GM06990 (cell line): ENCODE measurements at regions not wholly inside any gene's neighbourhood (a gene's known extent, or its start where the extent isn't known, plus 50 kb on each side); places are given as distances from the start of the nearest gene placed in this dataset.

Experiments used
- DNase-seq: peaks from one replicate; pipeline ENCODE4 v3.0.0-alpha.2; 2011; ENCODE audit not compliant: insufficient read length; ENCODE audit errors: extremely low read depth
- H3K27me3 ChIP-seq: replicated peaks from 2 replicates; pipeline ENCODE4 v1.6.0; 2011; ENCODE audit warnings: low read length; ENCODE audit not compliant: control insufficient read depth, insufficient read depth
- H3K36me3 ChIP-seq: 2 replicates; pipeline ENCODE4 v1.5.1; 2011; ENCODE audit warnings: low read length; ENCODE audit not compliant: control insufficient read depth, insufficient read depth
- H3K4me3 ChIP-seq: replicated peaks from 2 replicates; pipeline ENCODE4 v1.5.1; 2011; ENCODE audit warnings: low read depth, mild to moderate bottlenecking, control low read depth, low read length
- CTCF ChIP-seq: IDR thresholded peaks from 2 replicates; pipeline ENCODE4 v1.5.1; 2011; ENCODE audit warnings: low read length, control low read depth, mild to moderate bottlenecking, inconsistent platforms; ENCODE audit not compliant: insufficient read depth, poor library complexity, severe bottlenecking

- DNase-seq: no peak
- no peaks in the 10 kb centered on the region; the same call in 1 of the 2 replicates for H3K27me3 ChIP-seq
- no peaks in the 10 kb centered on the region for H3K36me3 ChIP-seq
- no peak for TF ChIP-seq CTCF
- no peak overlapping the region for H3K4me3 ChIP-seq
Observed at GRCh38 chr1:60963167-60963940, 119.0 kb upstream of the NFIA start.

- no peak for DNase-seq
- no peaks in the 10 kb centered on the region for H3K36me3 ChIP-seq
- H3K4me3 ChIP-seq: no peak overlapping the region
- no peak for TF ChIP-seq CTCF
- H3K27me3 ChIP-seq: no peaks in the 10 kb centered on the region
Observed at GRCh38 chr1:60960891-60961461, 121.4 kb upstream of the NFIA start.

DNA sequence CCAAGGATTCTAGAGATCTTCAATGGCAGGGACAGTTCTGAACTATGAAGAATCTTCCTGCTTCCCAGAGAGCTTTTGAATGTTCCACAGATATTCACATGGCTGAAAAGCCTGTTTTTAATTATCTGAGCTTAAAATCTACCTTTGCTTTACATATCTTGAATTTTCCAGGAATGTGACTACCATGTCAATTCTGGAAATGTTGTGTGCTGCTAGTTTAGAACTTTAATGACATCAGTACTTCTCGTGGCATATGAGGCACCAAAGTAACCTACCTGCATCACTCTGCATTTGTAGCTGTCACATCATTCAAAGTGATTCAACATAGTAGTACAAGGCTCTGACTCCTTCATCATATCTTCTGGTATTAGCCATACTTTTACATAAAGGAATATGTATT is 122.7 kb upstream of the NFIA start:
- TF ChIP-seq CTCF: no peak
- Histone ChIP-seq H3K27me3 (no peaks in the 10 kb centered on the region), H3K4me3 (no peak overlapping the region), H3K36me3 (no peaks in the 10 kb centered on the region)
- no peak for DNase-seq

GRCh38 chr1:60958001-60958400 is 124.4 kb upstream of the NFIA start:
- no peak overlapping the region for H3K4me3 ChIP-seq
- DNase-seq: no peak
- no peak for TF ChIP-seq CTCF
- H3K36me3 ChIP-seq: no peaks in the 10 kb centered on the region
- no peaks in the 10 kb centered on the region for H3K27me3 ChIP-seq

- DNase-seq: no peak
- H3K27me3 ChIP-seq: no peaks in the 10 kb centered on the region
- TF ChIP-seq CTCF: no peak
- H3K36me3 ChIP-seq: no peaks in the 10 kb centered on the region
- H3K4me3 ChIP-seq: no peak overlapping the region
Observed at GRCh38 chr1:60956520-60956919, 125.8 kb upstream of the NFIA start.
